CD4-positive, alpha-beta T cell treated with Interferon alpha-2 for 1 hour (primary cell): ENCODE measurements at regions not wholly inside any gene's neighbourhood (a gene's known extent, or its start where the extent isn't known, plus 50 kb on each side); places are given as distances from the start of the nearest gene placed in this dataset.
"Not testable (repeated sequence)": the region's sequence is repeated elsewhere in the genome, so short reads cannot be mapped to it uniquely, and the experiment has no call there.

Experiments
- DNase-seq, 2 donors: peaks; one replicate each; pipeline ENCODE4 v3.0.0-alpha.2; 2020 to 2022

DNA sequence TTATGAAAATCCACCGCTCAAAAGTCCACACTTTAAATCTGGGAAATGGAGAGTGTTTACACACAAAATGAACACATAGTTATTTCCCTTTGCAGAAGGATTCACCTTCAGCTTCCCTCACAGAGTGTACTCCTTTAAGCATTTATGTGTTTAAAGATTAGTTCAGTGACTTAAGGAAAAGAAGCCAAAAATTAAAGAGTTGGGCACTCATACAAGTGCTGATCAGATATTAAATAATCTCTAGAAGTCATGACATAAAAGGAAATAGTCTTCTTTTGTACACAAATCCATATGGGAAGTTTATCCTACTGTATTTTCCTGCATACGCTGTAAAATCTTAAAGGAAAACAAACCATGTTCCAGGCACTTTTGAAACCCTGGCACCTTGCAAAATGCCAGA is 174.2 kb downstream of the LNPK start:
- no peak for DNase-seq

- no peak for DNase-seq
These were observed 177.8 kb downstream of the LNPK start for GRCh38 chr2:175824243-175824642.

GRCh38 chr2:175823707-175824073 is 178.4 kb downstream of the LNPK start:
- DNase-seq, result no peak

- DNase-seq, result no peak
These were observed 178.9 kb downstream of the LNPK start for GRCh38 chr2:175823002-175823706.

DNA sequence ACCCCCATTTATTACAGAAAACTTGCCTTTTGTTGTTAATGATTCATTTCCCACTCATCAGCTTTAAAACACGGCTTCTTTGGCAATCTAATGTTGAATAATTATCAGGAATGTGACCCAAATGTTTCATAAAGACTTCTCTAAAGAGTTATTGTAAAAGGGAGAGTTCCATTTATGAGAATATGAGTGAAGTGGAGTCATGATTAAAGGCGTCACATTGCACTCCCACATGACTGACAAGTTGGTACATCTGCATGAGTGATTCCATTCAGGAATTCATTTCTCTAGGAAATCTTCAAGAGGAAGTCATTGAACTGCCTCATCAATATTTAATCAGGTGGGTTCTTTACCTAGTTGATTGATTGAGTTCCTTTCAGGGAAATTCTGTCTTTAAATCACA is 184.8 kb downstream of the LNPK start:
- no peak for DNase-seq

DNA sequence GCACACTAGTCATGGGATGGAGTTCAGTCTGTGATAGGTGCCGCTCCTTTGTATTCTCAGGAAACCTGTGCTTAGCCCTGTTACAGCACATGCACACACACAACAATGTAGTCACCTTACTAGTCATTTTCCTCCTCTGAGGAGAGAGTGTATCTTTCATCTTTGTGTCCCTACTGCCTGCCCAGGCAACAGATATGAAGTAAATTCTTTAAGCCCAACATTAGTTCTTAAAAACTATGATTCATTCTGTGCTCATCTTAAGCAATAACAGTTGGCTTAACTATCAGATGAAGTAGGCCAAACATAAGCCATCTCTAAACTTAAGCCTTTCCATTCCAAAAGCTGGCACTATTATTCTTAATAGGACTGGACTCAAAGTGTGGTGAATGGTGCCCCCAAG is 186.5 kb downstream of the LNPK start:
- DNase-seq, result no peak

GRCh38 chr2:175811971-175812370 is 190.1 kb downstream of the LNPK start:
- no peak for DNase-seq

DNA sequence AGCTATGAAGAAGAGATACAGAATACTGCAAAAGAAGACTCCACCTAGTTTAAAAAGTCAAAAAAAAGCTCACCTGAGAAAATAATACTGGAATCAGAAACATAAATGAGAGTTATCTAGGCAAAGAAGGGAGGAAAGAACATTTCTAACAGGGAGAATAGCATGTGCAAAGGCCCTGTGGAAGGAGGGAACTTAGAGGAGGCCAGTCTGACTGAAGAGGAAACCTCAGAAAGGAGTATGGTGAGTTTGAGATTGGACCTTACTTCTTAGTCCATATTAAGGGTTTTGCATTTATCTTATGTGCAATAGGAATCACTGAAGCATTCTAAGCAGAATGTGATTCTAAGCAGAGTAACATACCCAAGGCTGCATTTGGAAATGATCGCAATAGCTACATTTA is 193.2 kb downstream of the LNPK start:
- no peak for DNase-seq

- no peak for DNase-seq
These were observed 194.0 kb downstream of the LNPK start for GRCh38 chr2:175808078-175808477.

GRCh38 chr2:175807031-175807873 is 194.8 kb downstream of the LNPK start:
- no peak for DNase-seq

- no peak for DNase-seq
These were observed 195.5 kb downstream of the LNPK start for GRCh38 chr2:175806570-175806969.

DNA sequence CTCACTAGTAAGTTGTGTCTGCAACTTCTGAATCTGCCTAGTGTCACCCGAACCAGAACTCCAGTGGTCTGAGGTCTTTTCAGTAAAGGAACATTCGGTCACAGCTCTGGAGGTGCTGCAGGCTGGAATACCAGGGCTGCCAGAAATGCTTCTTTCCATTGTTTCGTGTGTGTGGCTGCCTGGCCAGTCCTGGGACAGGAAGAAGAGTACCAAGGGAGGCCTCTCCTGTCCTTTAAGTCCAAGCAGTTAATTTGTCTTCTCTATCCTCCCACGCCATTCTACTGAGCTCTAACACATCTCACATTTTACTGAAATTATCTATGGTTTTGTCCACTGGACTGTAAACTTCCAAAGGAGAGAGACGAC is 196.0 kb downstream of the LNPK start:
- DNase-seq, result no peak

DNA sequence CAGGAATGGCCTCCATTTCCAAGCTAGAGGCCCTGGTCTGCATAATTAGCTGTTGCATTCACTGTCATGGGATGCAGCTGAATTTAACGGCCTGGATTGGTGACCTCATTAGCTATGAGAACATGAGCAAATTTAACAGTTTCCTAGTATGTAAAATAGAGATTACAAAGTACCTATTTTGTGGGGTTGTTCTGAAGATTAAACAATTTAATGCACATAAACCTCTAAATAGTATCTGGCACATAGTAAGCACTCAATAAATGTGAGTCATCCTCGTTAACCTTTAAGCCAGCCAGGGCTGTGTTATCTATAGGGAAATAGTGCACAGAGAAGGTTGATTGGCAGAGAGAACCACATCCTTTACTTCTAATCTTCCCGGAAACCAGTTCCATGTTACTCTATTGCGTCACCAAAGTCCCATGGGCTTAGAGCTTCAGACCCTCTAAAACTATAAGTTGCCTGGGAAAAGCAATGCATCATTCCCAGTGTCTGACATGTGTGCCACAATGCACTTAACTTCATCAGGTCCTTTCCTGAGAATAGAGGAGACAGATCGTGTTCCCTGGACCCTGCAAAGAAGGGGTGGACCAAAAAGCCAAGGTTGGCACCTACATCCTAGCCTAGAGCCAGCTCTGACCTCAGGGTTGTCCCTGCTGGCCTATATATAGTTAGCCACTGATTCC is 196.5 kb downstream of the LNPK start:
- DNase-seq, result no peak

- no peak for DNase-seq
These were observed 197.9 kb downstream of the LNPK start for GRCh38 chr2:175804122-175804521.

- DNase-seq, result not testable (repeated sequence)
These were observed 205.6 kb downstream of the LNPK start for GRCh38 chr2:175796422-175796821.

DNA sequence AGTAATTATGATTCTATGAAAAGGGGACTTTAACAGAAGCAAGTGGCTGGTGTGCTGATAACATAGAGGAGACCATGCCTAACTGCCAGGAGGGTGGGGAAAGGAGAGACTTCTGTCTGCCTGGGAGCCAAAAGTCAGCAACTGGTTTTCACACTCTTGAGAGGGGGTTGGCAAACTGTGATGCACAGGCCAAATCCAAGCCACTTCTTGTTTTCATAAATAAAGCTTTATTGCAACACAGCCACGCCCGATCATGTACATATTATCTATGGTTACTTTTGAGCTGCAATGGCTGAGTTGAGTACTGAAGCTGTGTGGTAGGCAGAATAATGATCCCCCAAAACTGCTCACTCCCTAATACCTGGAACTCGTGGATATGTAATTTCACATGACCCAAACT is 208.4 kb downstream of the LNPK start:
- no peak for DNase-seq

GRCh38 chr2:175792881-175793280 is 209.2 kb downstream of the LNPK start:
- no peak for DNase-seq

GRCh38 chr2:175792199-175792598 is 209.9 kb downstream of the LNPK start:
- DNase-seq, result no peak

- no peak for DNase-seq
These were observed 215.5 kb downstream of the LNPK start for GRCh38 chr2:175786471-175787124.

GRCh38 chr2:175777337-175777736 is 224.7 kb downstream of the LNPK start:
- DNase-seq, result not testable (repeated sequence)

DNA sequence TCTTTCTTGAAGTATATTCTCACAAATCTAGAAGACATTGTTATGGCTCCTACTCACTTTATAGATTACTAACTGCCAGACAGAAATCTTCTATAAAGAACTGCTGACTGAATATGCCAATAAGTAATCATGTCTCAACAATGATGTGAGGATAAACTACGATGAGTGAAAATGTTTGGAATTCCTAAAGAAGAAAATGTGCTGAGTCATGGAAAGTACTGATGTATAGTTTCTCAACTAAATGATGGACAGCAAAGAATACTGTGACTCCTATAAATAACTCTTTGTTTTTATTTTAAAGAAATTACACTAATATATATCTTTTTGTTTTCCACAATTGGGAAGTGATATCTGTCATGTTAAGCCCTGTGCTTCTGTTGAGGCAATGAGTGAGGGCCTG is 232.9 kb downstream of the LNPK start:
- no peak for DNase-seq

- no peak for DNase-seq
These were observed 235.2 kb downstream of the LNPK start for GRCh38 chr2:175766880-175767279.

GRCh38 chr2:175755656-175756386 is 246.2 kb downstream of the LNPK start:
- DNase-seq, result no peak
